Panc1 (cell line): ENCODE measurements at regions not wholly inside any gene's neighbourhood (a gene's known extent, or its start where the extent isn't known, plus 50 kb on each side); places are given as distances from the start of the nearest gene placed in this dataset.

ENCODE experiments used
- ATAC-seq: fragments of 200-7000 bp; cut with Tn5 transposase; 2 replicates; pipeline ENCODE4 v1.9.1; 2020; ENCODE audit warnings: mild to moderate bottlenecking, moderate library complexity
- BruUV-seq: library from RNA; stranded (reverse); fragments of 400-500 nt; replicated peaks from 2 replicates; lab custom pipeline; 2021; lab: Mats Ljungman, UMichigan
- CTCF ChIA-PET: fragments of 300-600 bp; sonication (Branson Sonifier 250); formaldehyde crosslinking; loops from one replicate; lab custom pipeline; 2022; ENCODE audit warnings: antibody characterized with exemption; lab: Charles Lee
- POLR2A ChIA-PET: fragments of 300-600 bp; sonication (Branson Sonifier 250); formaldehyde crosslinking; loops from one replicate; lab custom pipeline; 2022; ENCODE audit warnings: antibody characterized with exemption; lab: Charles Lee
- DNase-seq: peaks from one replicate; pipeline ENCODE4 v3.0.0-alpha.2; 2010; ENCODE audit warnings: low read depth, low spot score
- H3K27ac ChIP-seq: 2 replicates; pipeline ENCODE4 v1.5.1; 2011; ENCODE audit warnings: mild to moderate bottlenecking, low read length, inconsistent platforms
- H3K27me3 ChIP-seq: fragments of 200-500 bp; sonication (Bioruptor generic); 2 replicates; pipeline ENCODE4 v1.6.0; 2014; ENCODE audit warnings: low read length, inconsistent platforms; ENCODE audit not compliant: control insufficient read depth, insufficient read depth
- H3K36me3 ChIP-seq: fragments of 200-500 bp; sonication (Bioruptor generic); 2 replicates; pipeline ENCODE4 v1.5.1; 2014; ENCODE audit warnings: inconsistent platforms, mild to moderate bottlenecking, low read length, moderate library complexity; ENCODE audit not compliant: control insufficient read depth, insufficient read depth
- H3K4me1 ChIP-seq: 2 replicates; pipeline ENCODE4 v1.5.1; 2011; ENCODE audit warnings: inconsistent platforms, mild to moderate bottlenecking, low read length, moderate library complexity; ENCODE audit not compliant: control insufficient read depth, insufficient read depth
- H3K4me3 ChIP-seq, 2 experiments: 2 replicates each; pipeline ENCODE4 v1.5.1; 2011 to 2012; ENCODE audit warnings: low read depth in 2 of 2, low read length in 2 of 2, mild to moderate bottlenecking in 2 of 2, inconsistent platforms in 1 of 2, moderate library complexity in 1 of 2
- H3K9me3 ChIP-seq: fragments of 200-500 bp; sonication (Bioruptor generic); 2 replicates; pipeline ENCODE4 v1.5.1; 2014; ENCODE audit warnings: low read depth, mild to moderate bottlenecking, inconsistent platforms, low read length, moderate library complexity; ENCODE audit not compliant: control insufficient read depth, insufficient read depth
- CTCF ChIP-seq: fragments of 450-650 bp; IDR thresholded peaks from 2 replicates; pipeline ENCODE4 v1.5.1; 2017; ENCODE audit warnings: mild to moderate bottlenecking
- POLR2AphosphoS5 ChIP-seq: IDR thresholded peaks from 2 replicates; pipeline ENCODE4 v1.6.1; 2012; ENCODE audit warnings: mild to moderate bottlenecking, low read depth, low read length, moderate library complexity
- SIN3A ChIP-seq: IDR thresholded peaks from 2 replicates; pipeline ENCODE4 v1.6.1; 2012; ENCODE audit warnings: low read depth, mild to moderate bottlenecking, low read length, moderate library complexity, borderline replicate concordance; ENCODE audit not compliant: insufficient read depth
- TCF7L2 ChIP-seq: IDR thresholded peaks from 2 replicates; pipeline ENCODE4 v1.6.1; 2011; ENCODE audit warnings: mild to moderate bottlenecking, low read depth, low read length, inconsistent platforms
- in situ Hi-C: cut with HindIII; loops from 2 replicates; pipeline ENCODE4 v1.10.0; 2016; ENCODE audit warnings: low sequenced_read_pairs, low pct_unique_long_range_greater_than_20kb
- intact Hi-C: fragments of 100-400 bp; cut with micrococcal nuclease; formaldehyde crosslinking; loops from one replicate; pipeline ENCODE4 v1.10.0; 2022; ENCODE audit not compliant: unreplicated experiment
- TF ChIP-seq, protein P1 (sequence below), 2 experiments: IDR thresholded peaks; 2 replicates each; pipeline ENCODE4 v1.6.1; 2011 to 2012; ENCODE audit warnings: low read depth in 2 of 2, control low read depth in 1 of 2, low read length in 1 of 2, mild to moderate bottlenecking in 1 of 2, moderate library complexity in 1 of 2; ENCODE audit not compliant: insufficient read depth in 1 of 2

GRCh38 chr7:17103984-17104383, 194.5 kb upstream of the AHR start:
- H3K27ac ChIP-seq, result no peak overlapping the region
- peaks cover 14% of the 10 kb centered on the region; the same call in 1 of the 2 replicates for H3K4me1 ChIP-seq
- no peaks in the 10 kb centered on the region for H3K27me3 ChIP-seq
- no TSS peak for BruUV-seq
- in situ Hi-C loops (no loop called here), intact Hi-C loops (no loop called here)
- CTCF ChIA-PET, result interaction anchor here (0.6 kb wide), 1 partner anchor 287 kb away, joined by 4 read pairs; no protein-coding TSS in a partner anchor
- POLR2A ChIA-PET, result no interaction called here
- DNase-seq, result no peak
- TF ChIP-seq, protein P1, sequence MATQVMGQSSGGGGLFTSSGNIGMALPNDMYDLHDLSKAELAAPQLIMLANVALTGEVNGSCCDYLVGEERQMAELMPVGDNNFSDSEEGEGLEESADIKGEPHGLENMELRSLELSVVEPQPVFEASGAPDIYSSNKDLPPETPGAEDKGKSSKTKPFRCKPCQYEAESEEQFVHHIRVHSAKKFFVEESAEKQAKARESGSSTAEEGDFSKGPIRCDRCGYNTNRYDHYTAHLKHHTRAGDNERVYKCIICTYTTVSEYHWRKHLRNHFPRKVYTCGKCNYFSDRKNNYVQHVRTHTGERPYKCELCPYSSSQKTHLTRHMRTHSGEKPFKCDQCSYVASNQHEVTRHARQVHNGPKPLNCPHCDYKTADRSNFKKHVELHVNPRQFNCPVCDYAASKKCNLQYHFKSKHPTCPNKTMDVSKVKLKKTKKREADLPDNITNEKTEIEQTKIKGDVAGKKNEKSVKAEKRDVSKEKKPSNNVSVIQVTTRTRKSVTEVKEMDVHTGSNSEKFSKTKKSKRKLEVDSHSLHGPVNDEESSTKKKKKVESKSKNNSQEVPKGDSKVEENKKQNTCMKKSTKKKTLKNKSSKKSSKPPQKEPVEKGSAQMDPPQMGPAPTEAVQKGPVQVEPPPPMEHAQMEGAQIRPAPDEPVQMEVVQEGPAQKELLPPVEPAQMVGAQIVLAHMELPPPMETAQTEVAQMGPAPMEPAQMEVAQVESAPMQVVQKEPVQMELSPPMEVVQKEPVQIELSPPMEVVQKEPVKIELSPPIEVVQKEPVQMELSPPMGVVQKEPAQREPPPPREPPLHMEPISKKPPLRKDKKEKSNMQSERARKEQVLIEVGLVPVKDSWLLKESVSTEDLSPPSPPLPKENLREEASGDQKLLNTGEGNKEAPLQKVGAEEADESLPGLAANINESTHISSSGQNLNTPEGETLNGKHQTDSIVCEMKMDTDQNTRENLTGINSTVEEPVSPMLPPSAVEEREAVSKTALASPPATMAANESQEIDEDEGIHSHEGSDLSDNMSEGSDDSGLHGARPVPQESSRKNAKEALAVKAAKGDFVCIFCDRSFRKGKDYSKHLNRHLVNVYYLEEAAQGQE (IDR thresholded peaks at IDR 0.05; ENCODE audit: insufficient read depth in 1 of 2, low read depth in 2 of 2, low read length in 1 of 2), result peak; percentile 15 to 58; a peak in 3 of 4 replicates
- no peak for TF ChIP-seq SIN3A
- 0 out of 2 replicates have a peak, but pooled peaks cover 2% of the 10 kb centered on the region for H3K9me3 ChIP-seq
- no peak for ATAC-seq
- H3K36me3 ChIP-seq, result no peaks in the 10 kb centered on the region
- no peak overlapping the region for H3K4me3 ChIP-seq

GRCh38 chr7:17104419-17104818, 194.0 kb upstream of the AHR start:
- Histone ChIP-seq H3K36me3 (no peaks in the 10 kb centered on the region), H3K4me1 (peaks cover 18% of the 10 kb centered on the region; the same call in 1 of the 2 replicates), H3K27me3 (no peaks in the 10 kb centered on the region), H3K27ac (no peak overlapping the region), H3K9me3 (0 out of 2 replicates have a peak, but pooled peaks cover 2% of the 10 kb centered on the region), H3K4me3 (no peak overlapping the region)
- TF ChIP-seq TCF7L2, result no peak
- TF ChIP-seq POLR2AphosphoS5, result no peak
- TF ChIP-seq SIN3A, result no peak
- TF ChIP-seq, protein P1 (IDR thresholded peaks at IDR 0.05; ENCODE audit: insufficient read depth in 1 of 2, low read depth in 2 of 2, low read length in 1 of 2), result no peak
- no TSS peak for BruUV-seq
- CTCF ChIA-PET, result interaction anchor here (0.6 kb wide), 1 partner anchor 287 kb away, joined by 4 read pairs; no protein-coding TSS in a partner anchor
- in situ Hi-C loops, result no loop called here
- no peak for ATAC-seq
- intact Hi-C loops, result no loop called here
- POLR2A ChIA-PET, result no interaction called here
- DNase-seq, result no peak

GRCh38 chr7:17105701-17106100, 192.8 kb upstream of the AHR start:
- H3K4me3 ChIP-seq, result no peak overlapping the region
- intact Hi-C loops (no loop called here), in situ Hi-C loops (no loop called here)
- TF ChIP-seq TCF7L2 (no peak), CTCF (no peak), POLR2AphosphoS5 (no peak), SIN3A (no peak)
- TF ChIP-seq, protein P1 (IDR thresholded peaks at IDR 0.05; ENCODE audit: insufficient read depth in 1 of 2, low read depth in 2 of 2, low read length in 1 of 2), result no peak
- no peaks in the 10 kb centered on the region for H3K36me3 ChIP-seq
- no peak overlapping the region for H3K27ac ChIP-seq
- BruUV-seq, result no TSS peak
- DNase-seq, result no peak
- 0 out of 2 replicates have a peak, but pooled peaks cover 2% of the 10 kb centered on the region for H3K9me3 ChIP-seq
- ChIA-PET POLR2A (no interaction called here), CTCF (no interaction called here)
- peaks cover 20% of the 10 kb centered on the region; the same call in 1 of the 2 replicates for H3K4me1 ChIP-seq
- no peaks in the 10 kb centered on the region for H3K27me3 ChIP-seq
- ATAC-seq, result no peak
